Thyroid gland (tissue), 4 donors: ENCODE measurements at regions not wholly inside any gene's neighbourhood (a gene's known extent, or its start where the extent isn't known, plus 50 kb on each side); places are given as distances from the start of the nearest gene placed in this dataset.
"Not testable (repeated sequence)": the region's sequence is repeated elsewhere in the genome, so short reads cannot be mapped to it uniquely, and the experiment has no call there.

Source experiments
- DNase-seq, 2 donors: peaks; one replicate each; pipeline ENCODE4 v3.0.0-alpha.2; 2019
- H3K27ac ChIP-seq, 3 donors: fragments of 200-600 bp; sonication (generic); 1 replicate in 2 of 3; 2 replicates in 1 of 3; pipeline ENCODE4 v1.5.1; 2016 to 2019; ENCODE audit warnings: mild to moderate bottlenecking in 1 of 3, moderate library complexity in 1 of 3
- H3K27me3 ChIP-seq: fragments of 200-600 bp; sonication (generic); one replicate; pipeline ENCODE4 v1.5.1; 2019
- H3K36me3 ChIP-seq, 2 donors: fragments of 200-600 bp; sonication (generic); one replicate each; pipeline ENCODE4 v1.5.1; 2016 to 2019
- H3K4me1 ChIP-seq, 2 donors: fragments of 200-600 bp; sonication (generic); one replicate each; pipeline ENCODE4 v1.5.1; 2017 to 2019
- H3K4me3 ChIP-seq, 3 donors: fragments of 200-600 bp; sonication (generic); replicated peaks in 1 of 3; 1 replicate in 2 of 3; 2 replicates in 1 of 3; pipeline ENCODE4 v1.5.1; 2016; ENCODE audit warnings: mild to moderate bottlenecking in 1 of 3
- H3K9me3 ChIP-seq: fragments of 200-600 bp; sonication (generic); one replicate; pipeline ENCODE4 v1.5.1; 2017
- CTCF ChIP-seq, 6 experiments: fragments of 200-600 bp in 3 of 6; fragments of 450-650 bp in 3 of 6; sonication (generic) in 3 of 6; IDR thresholded peaks; one replicate each; pipeline ENCODE4 v1.5.1; 2016 to 2019; ENCODE audit warnings: antibody characterized with exemption in 6 of 6, mild to moderate bottlenecking in 2 of 6, inconsistent platforms in 1 of 6, moderate library complexity in 1 of 6
- POLR2A ChIP-seq, 2 donors: fragments of 450-650 bp; IDR thresholded peaks; one replicate each; pipeline ENCODE4 v1.6.1; 2017; ENCODE audit warnings: antibody characterized with exemption in 2 of 2, mild to moderate bottlenecking in 2 of 2, moderate library complexity in 1 of 2
- WGBS, 2 donors: methylation state at CpG; one replicate each; pipeline ENCODE4 v1.1.5; 2017; 5-methylcytosine and 5-hydroxymethylcytosine counted together
- intact Hi-C: fragments of 100-400 bp; cut with DNase I; formaldehyde crosslinking; loops from one replicate; pipeline ENCODE4 v1.15.1; 2023

- H3K9me3 ChIP-seq: no peaks in the 10 kb centered on the region
- 91 to 95% methylated on average over 4 of the region's 4 CpGs for WGBS, 2 donors
- TF ChIP-seq POLR2A (IDR thresholded peaks at IDR 0.05) (no peak), CTCF (IDR thresholded peaks at IDR 0.05) (no peak)
- intact Hi-C loops: no loop called here
- no peak overlapping the region for H3K27ac ChIP-seq
- DNase-seq: no peak
- H3K27me3 ChIP-seq: no peaks in the 10 kb centered on the region
- no peak overlapping the region for H3K4me3 ChIP-seq
- no peaks in the 10 kb centered on the region for H3K4me1 ChIP-seq
- H3K36me3 ChIP-seq: no peaks in the 10 kb centered on the region
Observed at GRCh38 chr5:106076655-106077054, 1594.1 kb downstream of the EFNA5 start.

GRCh38 chr5:106072208-106072607, 1598.5 kb downstream of the EFNA5 start:
- Histone ChIP-seq H3K4me1 (no peaks in the 10 kb centered on the region), H3K36me3 (no peaks in the 10 kb centered on the region), H3K27ac (no peak overlapping the region), H3K4me3 (no peak overlapping the region), H3K27me3 (no peaks in the 10 kb centered on the region), H3K9me3 (no peaks in the 10 kb centered on the region)
- 94 to 96% methylated on average over 2 of the region's 2 CpGs for WGBS, 2 donors
- intact Hi-C loops: no loop called here
- DNase-seq: no peak
- no peak for TF ChIP-seq POLR2A (IDR thresholded peaks at IDR 0.05)
- no peak for TF ChIP-seq CTCF (IDR thresholded peaks at IDR 0.05)

- DNase-seq: no peak
- TF ChIP-seq CTCF (IDR thresholded peaks at IDR 0.05) (no peak), POLR2A (IDR thresholded peaks at IDR 0.05) (no peak)
- WGBS, 2 donors: 91 to 93% methylated on average over 1 of the region's 1 CpG
- H3K9me3 ChIP-seq: no peaks in the 10 kb centered on the region
- no peak overlapping the region for H3K27ac ChIP-seq
- H3K4me1 ChIP-seq: no peaks in the 10 kb centered on the region
- intact Hi-C loops: no loop called here
- H3K36me3 ChIP-seq: no peaks in the 10 kb centered on the region
- H3K4me3 ChIP-seq: no peak overlapping the region
- H3K27me3 ChIP-seq: no peaks in the 10 kb centered on the region
Observed at GRCh38 chr5:106047341-106047740, 1623.4 kb downstream of the EFNA5 start.

- H3K9me3 ChIP-seq, intact Hi-C loops, DNase-seq, H3K27ac ChIP-seq, H3K36me3 ChIP-seq, H3K4me1 ChIP-seq, H3K27me3 ChIP-seq, H3K4me3 ChIP-seq: not testable (repeated sequence)
- WGBS, 2 donors: 67 to 85% methylated on average over 2 of the region's 2 CpGs
Observed at GRCh38 chr5:106032069-106032468, 1638.7 kb downstream of the EFNA5 start.

- Histone ChIP-seq H3K4me1 (no peaks in the 10 kb centered on the region), H3K36me3 (no peaks in the 10 kb centered on the region), H3K27ac (no peak overlapping the region), H3K4me3 (no peak overlapping the region), H3K9me3 (no peaks in the 10 kb centered on the region), H3K27me3 (no peaks in the 10 kb centered on the region)
- WGBS, 2 donors: 64 to 66% methylated on average over 3 of the region's 3 CpGs
- intact Hi-C loops: no loop called here
- TF ChIP-seq CTCF (IDR thresholded peaks at IDR 0.05) (no peak), POLR2A (IDR thresholded peaks at IDR 0.05) (no peak)
- DNase-seq: no peak
Observed at GRCh38 chr5:106028314-106028713, 1642.4 kb downstream of the EFNA5 start.

GRCh38 chr5:106020894-106021293, 1649.8 kb downstream of the EFNA5 start:
- Histone ChIP-seq H3K27me3 (no peaks in the 10 kb centered on the region), H3K9me3 (no peaks in the 10 kb centered on the region), H3K36me3 (no peaks in the 10 kb centered on the region), H3K27ac (no peak overlapping the region), H3K4me3 (no peak overlapping the region), H3K4me1 (no peaks in the 10 kb centered on the region)
- WGBS, 2 donors: 93 to 95% methylated on average over 1 of the region's 1 CpG
- DNase-seq: no peak
- TF ChIP-seq CTCF (IDR thresholded peaks at IDR 0.05) (no peak), POLR2A (IDR thresholded peaks at IDR 0.05) (no peak)
- intact Hi-C loops: no loop called here
